Parathyroid adenoma (tissue), 2 donors: ENCODE measurements at regions not wholly inside any gene's neighbourhood (a gene's known extent, or its start where the extent isn't known, plus 50 kb on each side); places are given as distances from the start of the nearest gene placed in this dataset.

Experiments
- H2AFZ ChIP-seq: fragments of 300-600 bp; sonication (generic); one replicate; pipeline ENCODE4 v1.7.0; 2017; ENCODE audit warnings: antibody characterized with exemption, mild to moderate bottlenecking
- H3K27ac ChIP-seq: fragments of 300-600 bp; sonication (generic); one replicate; pipeline ENCODE4 v1.7.0; 2017
- H3K27me3 ChIP-seq: fragments of 300-600 bp; sonication (generic); one replicate; pipeline ENCODE4 v1.7.0; 2017; ENCODE audit warnings: low read length; ENCODE audit not compliant: control insufficient read depth, insufficient read depth
- H3K36me3 ChIP-seq: fragments of 300-600 bp; sonication (generic); one replicate; pipeline ENCODE4 v1.7.0; 2017; ENCODE audit warnings: low read length; ENCODE audit not compliant: control insufficient read depth, insufficient read depth
- H3K4me1 ChIP-seq: fragments of 300-600 bp; sonication (generic); one replicate; pipeline ENCODE4 v1.7.0; 2017; ENCODE audit warnings: control low read depth
- H3K4me2 ChIP-seq: fragments of 300-600 bp; sonication (generic); one replicate; pipeline ENCODE4 v1.7.0; 2017; ENCODE audit warnings: low read length
- H3K4me3 ChIP-seq: fragments of 300-600 bp; sonication (generic); one replicate; pipeline ENCODE4 v1.7.0; 2017; ENCODE audit warnings: low read depth, low read length
- H3K79me2 ChIP-seq: fragments of 300-600 bp; sonication (generic); one replicate; pipeline ENCODE4 v1.7.0; 2017; ENCODE audit warnings: control low read depth
- H3K9ac ChIP-seq: fragments of 300-600 bp; sonication (generic); one replicate; pipeline ENCODE4 v1.7.0; 2017; ENCODE audit warnings: mild to moderate bottlenecking
- H3K9me3 ChIP-seq: fragments of 300-600 bp; sonication (generic); one replicate; pipeline ENCODE4 v1.7.0; 2017; ENCODE audit warnings: low read length; ENCODE audit not compliant: control insufficient read depth
- CTCF ChIP-seq: fragments of 300-600 bp; sonication (generic); IDR thresholded peaks from one replicate; pipeline ENCODE4 v1.7.0; 2017; ENCODE audit warnings: antibody characterized with exemption, mild to moderate bottlenecking
- donor health status: primary hyperparathyroidism.

GRCh38 chr9:31275419-31275818, 1109.0 kb upstream of the ACO1 start:
- Histone ChIP-seq H3K4me2 (no peak overlapping the region), H3K9me3 (no peaks in the 10 kb centered on the region), H3K9ac (no peak overlapping the region), H3K27me3 (no peaks in the 10 kb centered on the region), H3K36me3 (no peaks in the 10 kb centered on the region), H3K27ac (no peak overlapping the region), H3K4me3 (no peak overlapping the region), H3K79me2 (no peaks in the 10 kb centered on the region), H3K4me1 (no peaks in the 10 kb centered on the region), H2AFZ (no peak overlapping the region)
- TF ChIP-seq CTCF = no peak

GRCh38 chr9:31290731-31291130, 1093.7 kb upstream of the ACO1 start:
- Histone ChIP-seq H3K27me3 (no peaks in the 10 kb centered on the region), H3K4me2 (no peak overlapping the region), H3K79me2 (no peaks in the 10 kb centered on the region), H3K4me3 (no peak overlapping the region), H3K9ac (no peak overlapping the region), H3K4me1 (no peaks in the 10 kb centered on the region), H3K27ac (no peak overlapping the region), H3K9me3 (no peaks in the 10 kb centered on the region), H2AFZ (no peak overlapping the region), H3K36me3 (no peaks in the 10 kb centered on the region)
- TF ChIP-seq CTCF = no peak

GRCh38 chr9:31302620-31303418, 1081.6 kb upstream of the ACO1 start:
- H2AFZ ChIP-seq = no peak overlapping the region
- no peak overlapping the region for H3K27ac ChIP-seq
- no peak for TF ChIP-seq CTCF
- no peaks in the 10 kb centered on the region for H3K36me3 ChIP-seq
- no peaks in the 10 kb centered on the region for H3K27me3 ChIP-seq
- no peak overlapping the region for H3K4me3 ChIP-seq
- H3K4me1 ChIP-seq = no peaks in the 10 kb centered on the region
- H3K4me2 ChIP-seq = no peak overlapping the region
- no peak overlapping the region for H3K9ac ChIP-seq
- no peaks in the 10 kb centered on the region for H3K79me2 ChIP-seq
- H3K9me3 ChIP-seq = no peaks in the 10 kb centered on the region

- no peak overlapping the region for H3K9ac ChIP-seq
- H3K27me3 ChIP-seq = no peaks in the 10 kb centered on the region
- no peaks in the 10 kb centered on the region for H3K4me1 ChIP-seq
- no peak overlapping the region for H3K27ac ChIP-seq
- no peak overlapping the region for H2AFZ ChIP-seq
- no peak for TF ChIP-seq CTCF
- H3K79me2 ChIP-seq = no peaks in the 10 kb centered on the region
- H3K4me3 ChIP-seq = no peak overlapping the region
- H3K4me2 ChIP-seq = no peak overlapping the region
- H3K9me3 ChIP-seq = no peaks in the 10 kb centered on the region
- H3K36me3 ChIP-seq = no peaks in the 10 kb centered on the region
Measured at GRCh38 chr9:31304576-31304975, 1079.9 kb upstream of the ACO1 start.

GRCh38 chr9:31314241-31314640, 1070.2 kb upstream of the ACO1 start:
- Histone ChIP-seq H3K79me2 (no peaks in the 10 kb centered on the region), H3K4me3 (no peak overlapping the region), H3K4me1 (no peaks in the 10 kb centered on the region), H3K4me2 (no peak overlapping the region), H3K9me3 (no peaks in the 10 kb centered on the region), H3K27me3 (no peaks in the 10 kb centered on the region), H3K9ac (no peak overlapping the region), H2AFZ (no peak overlapping the region), H3K36me3 (no peaks in the 10 kb centered on the region), H3K27ac (no peak overlapping the region)
- TF ChIP-seq CTCF = no peak
